Activated naive CD4-positive, alpha-beta T cell treated with anti-CD3 and anti-CD28 coated beads, Interleukin-2, amount 50 U/mL, for 72 hours (primary cell): ENCODE measurements at regions not wholly inside any gene's neighbourhood (a gene's known extent, or its start where the extent isn't known, plus 50 kb on each side); places are given as distances from the start of the nearest gene placed in this dataset.
"Not testable (repeated sequence)": the region's sequence is repeated elsewhere in the genome, so short reads cannot be mapped to it uniquely, and the experiment has no call there.

ENCODE experiments used
- ATAC-seq, 2 donors: fragments of 150-1000 bp; cut with Tn5 transposase; 2 replicates each; pipeline ENCODE4 v1.10.0; 2021; ENCODE audit warnings: mild to moderate bottlenecking in 2 of 2, moderate library complexity in 2 of 2
- DNase-seq, 2 donors: peaks; one replicate each; pipeline ENCODE4 v3.0.0; 2021 to 2022; ENCODE audit warnings: low spot score in 2 of 2
- H3K27ac Mint-ChIP-seq, 2 donors: one replicate each; pipeline ENCODE4 v1.8.0; 2022; ENCODE audit warnings: mild to moderate bottlenecking in 2 of 2, mixed read lengths in 2 of 2
- H3K36me3 Mint-ChIP-seq, 2 donors: one replicate each; pipeline ENCODE4 v1.8.0; 2022; ENCODE audit warnings: mixed read lengths in 2 of 2
- H3K9me3 Mint-ChIP-seq, 2 donors: one replicate each; pipeline ENCODE4 v1.8.0; 2022; ENCODE audit warnings: mixed read lengths in 2 of 2

DNA sequence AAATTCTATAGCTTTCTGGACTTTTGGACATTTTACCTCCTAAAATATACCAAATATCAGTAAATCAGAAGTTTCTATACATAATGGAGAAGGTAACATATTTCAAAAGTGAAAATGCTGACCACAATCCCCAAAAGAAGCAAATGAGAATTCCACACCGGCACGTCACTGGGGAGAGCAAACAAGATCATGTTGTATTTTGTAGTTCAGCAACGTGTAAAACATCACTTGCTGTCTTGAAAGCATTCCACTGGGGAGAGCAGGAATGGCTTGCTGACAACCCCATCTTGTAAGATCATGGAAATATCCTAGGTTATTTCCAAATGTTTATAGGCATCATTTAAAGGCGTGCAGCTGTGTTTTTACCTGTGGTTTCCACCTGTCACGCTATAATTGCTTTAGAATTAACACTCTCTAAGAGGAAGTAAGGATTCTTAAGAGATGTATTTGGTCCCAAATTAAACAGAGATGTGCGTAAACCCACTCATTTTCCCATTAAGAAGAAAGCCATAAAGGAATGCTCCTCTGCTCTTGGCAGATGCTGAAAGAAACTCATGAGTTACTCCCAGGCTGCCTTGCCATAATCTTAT, 397.1 kb upstream of the POT1 start:
- Mint-ChIP-seq H3K27ac (no peak overlapping the region), H3K36me3 (no peaks in the 10 kb centered on the region), H3K9me3 (peaks cover 0 to 12% of the 10 kb centered on the region in 2 donors)
- no peak for DNase-seq
- ATAC-seq = no peak

DNA sequence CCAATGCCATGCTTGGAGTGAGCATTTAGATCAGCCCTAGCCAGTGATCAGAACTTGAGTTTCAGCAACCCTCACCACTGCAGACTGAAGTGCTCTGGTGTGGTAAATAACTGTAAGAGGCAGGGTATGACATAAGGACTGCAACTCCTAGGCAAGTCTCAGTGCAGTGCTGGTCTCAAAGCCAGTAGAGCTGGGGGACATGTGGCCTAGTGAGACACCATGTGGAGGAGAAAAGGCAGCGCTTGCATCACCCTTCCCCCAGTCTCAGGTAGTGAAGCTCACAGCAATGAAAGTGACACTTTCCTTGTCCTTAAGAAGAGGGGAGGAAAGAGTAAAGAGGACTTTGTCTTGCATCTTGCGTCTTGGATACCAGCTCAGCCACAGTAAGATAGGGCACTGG, 386.8 kb upstream of the POT1 start:
- Mint-ChIP-seq H3K36me3 (no peaks in the 10 kb centered on the region), H3K9me3 (peaks cover 0 to 5% of the 10 kb centered on the region in 2 donors), H3K27ac (no peak overlapping the region)
- no peak for ATAC-seq
- no peak for DNase-seq

DNA sequence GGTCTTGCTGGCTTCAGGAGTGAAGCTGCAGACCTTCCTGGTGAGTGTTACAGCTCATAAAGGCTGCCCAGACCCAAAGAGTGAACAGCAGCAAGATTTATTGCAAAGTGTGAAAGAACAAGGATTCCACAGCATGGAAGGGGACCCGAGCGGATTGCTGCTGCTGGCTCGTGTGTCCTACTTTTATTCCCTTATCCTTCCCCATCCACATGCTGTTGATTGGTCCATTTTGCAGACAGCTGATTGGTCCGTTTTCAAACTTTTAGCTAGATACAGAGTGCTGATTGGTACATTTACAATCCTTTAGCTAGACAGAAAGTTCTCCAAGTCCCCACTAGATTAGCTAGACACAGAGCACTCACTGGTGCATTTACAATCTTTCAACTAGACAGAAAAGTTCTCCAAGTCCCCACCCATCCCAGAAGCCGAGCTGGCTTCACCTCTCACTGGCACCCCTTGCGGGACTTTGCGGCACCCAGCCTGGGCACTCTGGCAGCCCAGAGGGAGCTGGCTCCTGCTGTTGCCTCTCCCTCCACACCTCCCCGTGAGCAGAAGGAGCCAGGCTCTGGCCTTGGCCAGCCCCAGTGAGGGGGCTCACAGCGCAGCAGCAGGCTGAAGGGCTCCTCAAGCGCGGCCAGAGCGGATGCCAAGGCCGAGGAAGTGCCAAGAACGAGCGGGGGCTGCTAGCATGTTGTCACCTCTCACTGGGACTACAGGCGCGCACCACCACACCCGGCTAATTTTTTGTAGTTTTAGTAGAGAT, 369.6 kb upstream of the POT1 start:
- ATAC-seq (no peak), DNase-seq (no peak)
- no peaks in the 10 kb centered on the region for H3K36me3 Mint-ChIP-seq
- no peak overlapping the region for H3K27ac Mint-ChIP-seq
- peaks cover 4% of the 10 kb centered on the region in 2 donors for H3K9me3 Mint-ChIP-seq

DNA sequence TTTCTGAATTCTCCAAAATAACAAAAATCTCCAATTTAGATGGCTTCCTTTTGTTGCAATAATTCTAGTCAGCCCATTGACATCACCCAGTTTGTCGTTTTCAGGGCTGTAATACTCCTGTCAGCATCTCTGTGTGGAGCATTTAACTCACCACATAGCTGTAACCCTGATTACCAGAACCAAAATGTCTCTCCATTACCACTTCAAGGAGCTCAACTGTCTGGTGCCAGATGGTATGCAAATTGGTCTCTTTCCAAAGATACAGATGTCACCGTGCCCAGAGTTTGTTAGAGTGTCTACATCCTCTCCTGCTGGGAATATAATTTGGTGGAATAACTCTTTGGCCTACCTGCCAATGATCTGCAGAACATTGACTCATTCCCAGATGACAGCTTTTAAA, 350.3 kb upstream of the POT1 start:
- Mint-ChIP-seq H3K36me3 (no peaks in the 10 kb centered on the region), H3K9me3 (peaks cover 0 to 3% of the 10 kb centered on the region in 2 donors), H3K27ac (no peak overlapping the region)
- DNase-seq = no peak
- no peak for ATAC-seq

DNA sequence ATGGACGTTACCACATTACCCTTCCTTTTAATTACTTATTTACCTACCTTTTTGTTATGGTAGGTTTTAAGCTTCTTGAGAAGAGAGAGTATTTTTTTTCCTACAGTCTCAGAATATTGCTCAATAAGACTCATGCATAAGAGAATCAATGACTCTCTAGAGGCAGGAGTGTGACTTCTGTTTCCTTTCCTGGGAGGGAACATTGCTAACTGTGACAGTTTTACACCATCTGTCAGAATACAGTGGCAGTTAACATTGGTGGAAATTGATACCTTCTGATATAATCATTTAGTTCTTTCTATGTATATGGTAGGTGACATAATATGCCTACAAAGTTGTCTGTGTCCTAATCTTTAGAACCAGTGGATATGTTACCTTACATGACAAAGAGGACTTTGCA, 348.7 kb upstream of the POT1 start:
- no peak for ATAC-seq
- Mint-ChIP-seq H3K9me3 (peaks cover 0 to 9% of the 10 kb centered on the region in 2 donors), H3K27ac (no peak overlapping the region), H3K36me3 (no peaks in the 10 kb centered on the region)
- no peak for DNase-seq

DNA sequence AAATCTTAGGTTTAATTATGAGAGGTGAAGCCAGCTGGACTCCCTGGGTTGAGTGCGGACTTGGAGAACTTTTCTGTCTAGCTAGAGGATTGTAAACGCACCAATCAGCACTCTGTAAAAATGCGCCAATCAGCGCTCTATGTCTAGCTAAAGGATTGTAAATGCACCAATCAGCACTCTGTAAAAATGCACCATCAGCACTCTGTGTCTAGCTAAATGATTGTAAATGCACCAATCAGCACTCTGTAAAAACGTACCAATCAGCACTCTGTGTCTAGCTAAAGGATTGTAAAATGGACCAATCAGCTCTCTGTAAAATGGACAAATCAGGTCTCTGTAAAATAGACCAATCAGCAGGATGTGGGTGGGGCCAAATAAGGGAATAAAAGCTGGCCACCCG, 345.1 kb upstream of the POT1 start:
- not testable (repeated sequence) for H3K36me3 Mint-ChIP-seq, ATAC-seq, H3K27ac Mint-ChIP-seq, DNase-seq
- peaks cover 0 to 13% of the 10 kb centered on the region in 2 donors for H3K9me3 Mint-ChIP-seq

DNA sequence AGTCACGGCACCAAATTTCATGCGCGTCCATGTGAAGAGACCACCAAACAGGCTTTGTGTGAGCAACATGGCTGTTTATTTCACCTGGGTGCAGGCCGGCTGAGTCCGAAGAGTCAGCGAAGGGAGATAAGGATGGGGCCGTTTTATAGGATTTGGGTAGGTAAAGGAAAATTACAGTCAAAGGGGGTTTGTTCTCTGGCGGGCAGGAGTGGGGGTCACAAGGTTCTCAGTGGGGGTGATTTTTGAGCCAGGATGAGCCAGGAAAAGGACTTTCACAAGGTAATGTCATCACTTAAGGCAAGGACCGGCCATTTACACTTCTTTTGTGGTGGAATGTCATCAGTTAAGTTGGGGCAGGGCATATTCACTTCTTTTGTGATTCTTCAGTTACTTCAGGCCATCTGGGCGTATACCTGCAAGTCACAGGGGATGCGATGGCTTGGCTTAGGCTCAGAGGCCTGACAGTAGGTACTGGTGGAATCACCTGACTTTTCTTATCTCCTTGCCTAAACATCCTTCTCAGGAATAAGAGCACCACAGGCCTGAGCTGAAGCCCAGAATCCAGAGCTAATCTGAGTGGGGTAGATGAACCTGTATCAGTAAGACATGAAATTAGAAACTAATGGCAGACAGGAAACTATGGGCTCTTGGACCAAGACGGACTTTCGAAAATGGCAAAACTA, 334.7 kb upstream of the POT1 start:
- ATAC-seq, H3K27ac Mint-ChIP-seq, H3K36me3 Mint-ChIP-seq, DNase-seq: not testable (repeated sequence)
- peaks cover 4 to 23% of the 10 kb centered on the region in 2 donors for H3K9me3 Mint-ChIP-seq

DNA sequence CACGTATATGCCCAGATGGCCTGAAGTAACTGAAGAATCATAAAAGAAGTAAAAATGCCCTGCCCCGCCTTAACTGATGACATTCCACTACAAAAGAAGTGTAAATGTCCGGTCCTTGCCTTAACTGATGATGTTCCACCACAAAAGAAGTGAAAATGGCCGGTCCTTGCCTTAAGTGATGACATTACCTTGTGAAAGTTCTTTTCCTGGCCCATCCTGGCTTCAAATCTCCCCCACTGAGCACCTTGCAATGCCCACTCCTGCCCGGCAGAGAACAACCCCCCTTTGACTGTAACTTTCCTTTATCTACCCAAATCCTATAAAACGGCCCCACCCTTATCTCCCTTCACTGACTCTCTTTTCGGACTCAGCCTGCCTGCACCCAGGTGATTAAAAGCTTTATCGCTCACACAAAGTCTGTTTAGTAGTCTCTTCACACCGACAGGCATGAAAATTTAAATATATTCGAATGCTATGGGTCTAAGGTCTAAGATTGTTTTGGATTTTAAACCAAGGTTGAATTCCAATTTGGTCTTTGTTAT, 329.3 kb upstream of the POT1 start:
- H3K9me3 Mint-ChIP-seq = peaks cover 0 to 19% of the 10 kb centered on the region in 2 donors
- DNase-seq, ATAC-seq, H3K36me3 Mint-ChIP-seq, H3K27ac Mint-ChIP-seq: not testable (repeated sequence)

DNA sequence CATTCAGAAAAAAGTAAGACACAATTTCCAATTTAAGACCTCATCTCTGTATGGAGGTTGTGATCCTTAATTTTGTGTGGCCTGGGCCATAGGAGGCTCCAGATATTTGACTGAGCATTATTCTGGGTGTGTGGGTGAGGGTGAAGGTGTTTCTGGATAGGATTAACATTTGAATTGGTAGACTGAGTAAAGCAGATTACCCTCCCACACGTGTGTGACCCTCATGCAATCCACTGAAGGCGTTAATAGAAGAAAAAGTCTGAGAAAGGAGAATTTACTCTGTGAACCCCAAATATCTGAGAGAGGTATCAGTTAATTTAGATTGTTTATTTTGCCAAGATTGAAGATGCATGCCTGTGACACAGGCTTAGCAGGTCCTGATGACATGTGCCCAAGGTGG, 328.0 kb upstream of the POT1 start:
- Mint-ChIP-seq H3K36me3 (no peaks in the 10 kb centered on the region), H3K9me3 (peaks cover 0 to 17% of the 10 kb centered on the region in 2 donors), H3K27ac (no peak overlapping the region)
- ATAC-seq = no peak
- no peak for DNase-seq

DNA sequence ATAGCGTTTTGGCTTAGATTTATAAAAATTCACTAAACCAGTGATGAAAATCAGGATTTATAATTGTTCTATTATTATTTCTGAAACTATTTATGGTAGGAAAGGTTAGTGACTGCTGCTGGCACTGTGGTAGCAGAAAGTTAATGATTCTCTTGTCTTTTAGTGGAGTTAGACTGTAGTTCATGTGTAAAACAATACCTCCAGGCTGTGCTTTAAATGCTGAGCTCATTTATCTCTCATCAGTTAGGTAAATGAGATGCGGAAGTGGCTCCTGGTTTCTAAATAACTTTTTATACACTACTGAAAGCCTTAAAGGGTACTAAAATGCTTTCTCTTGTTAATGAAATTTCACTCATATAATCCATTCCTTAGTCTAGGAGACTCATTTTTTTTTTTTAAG, 326.8 kb upstream of the POT1 start:
- peaks cover 0 to 9% of the 10 kb centered on the region in 2 donors for H3K9me3 Mint-ChIP-seq
- H3K36me3 Mint-ChIP-seq = no peaks in the 10 kb centered on the region
- no peak overlapping the region for H3K27ac Mint-ChIP-seq
- no peak for ATAC-seq
- DNase-seq = no peak

DNA sequence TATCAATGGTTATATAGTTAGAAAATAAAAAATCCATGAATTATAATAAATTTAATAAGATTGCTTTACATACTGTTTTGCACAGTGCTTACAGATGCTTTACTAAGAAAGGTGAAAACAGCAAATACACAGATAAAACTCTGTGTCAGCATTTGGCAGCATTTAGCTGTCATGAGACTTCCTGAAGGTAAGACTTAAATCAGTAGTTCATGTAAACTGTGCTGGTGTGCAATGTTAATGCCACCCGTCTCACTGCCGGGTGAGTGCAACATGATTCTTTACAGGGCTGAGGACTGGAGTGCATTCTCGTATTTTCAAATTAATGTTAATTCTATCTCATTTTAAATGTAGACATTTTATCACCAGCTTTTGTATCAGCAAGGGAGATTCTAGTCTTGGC, 326.2 kb upstream of the POT1 start:
- DNase-seq (no peak), ATAC-seq (no peak)
- Mint-ChIP-seq H3K9me3 (peaks cover 0 to 4% of the 10 kb centered on the region in 2 donors), H3K36me3 (no peaks in the 10 kb centered on the region), H3K27ac (no peak overlapping the region)

DNA sequence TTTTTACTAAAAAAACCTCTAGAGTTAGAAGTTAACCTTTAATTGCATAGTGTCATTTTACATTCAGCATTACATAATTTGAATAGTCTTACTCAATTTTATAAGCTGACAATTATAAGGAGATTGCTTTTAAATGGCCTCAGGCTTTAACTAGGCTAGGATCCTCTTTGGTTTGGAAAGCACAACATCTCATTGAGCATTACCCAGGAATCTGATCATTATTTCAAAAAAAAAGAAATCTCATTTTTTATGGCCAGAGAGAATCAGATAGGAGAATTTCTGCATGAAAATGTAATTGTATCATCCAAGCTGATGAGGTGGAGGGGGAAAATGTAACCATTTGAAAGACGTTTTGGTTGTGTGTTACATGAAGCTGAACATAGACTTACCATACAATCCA, 324.9 kb upstream of the POT1 start:
- DNase-seq (no peak), ATAC-seq (no peak)
- Mint-ChIP-seq H3K27ac (no peak overlapping the region), H3K36me3 (no peaks in the 10 kb centered on the region), H3K9me3 (peaks cover 0 to 4% of the 10 kb centered on the region in 2 donors)

DNA sequence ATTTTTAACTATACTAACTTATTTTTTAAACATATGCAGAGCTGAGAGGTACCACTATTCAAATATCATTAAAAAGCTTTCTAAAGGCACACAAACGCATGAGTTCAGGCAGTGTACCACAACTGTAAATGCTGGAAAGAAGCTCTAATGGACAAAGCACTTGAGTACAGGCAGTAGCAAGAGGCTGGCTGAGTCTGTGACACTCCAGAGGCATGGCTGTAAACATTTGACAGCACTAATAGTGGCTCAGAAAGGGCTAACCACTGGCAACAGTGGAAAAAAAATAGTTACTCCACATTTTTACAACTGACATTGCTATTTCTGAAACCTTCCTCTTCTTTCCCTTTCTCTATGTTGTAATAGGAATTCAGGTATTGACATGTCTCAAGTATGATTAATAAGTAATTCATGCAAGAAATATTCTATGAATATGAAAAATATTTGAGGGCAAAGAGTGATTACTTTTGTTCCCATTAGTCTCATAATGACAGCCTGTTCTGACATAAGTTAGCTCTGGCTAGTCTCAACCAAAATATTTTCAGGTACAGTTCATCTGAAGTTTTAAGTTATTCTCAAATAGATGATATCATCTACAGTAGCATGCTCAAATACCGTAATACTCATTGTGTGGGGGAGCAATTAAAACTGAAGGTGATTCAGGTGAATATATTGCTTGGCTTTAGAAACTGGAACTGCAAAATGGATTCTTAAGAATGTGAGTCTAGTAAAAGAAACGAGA, 324.0 kb upstream of the POT1 start:
- Mint-ChIP-seq H3K27ac (no peak overlapping the region), H3K9me3 (peaks cover 0 to 4% of the 10 kb centered on the region in 2 donors), H3K36me3 (no peaks in the 10 kb centered on the region)
- DNase-seq (no peak), ATAC-seq (no peak)

DNA sequence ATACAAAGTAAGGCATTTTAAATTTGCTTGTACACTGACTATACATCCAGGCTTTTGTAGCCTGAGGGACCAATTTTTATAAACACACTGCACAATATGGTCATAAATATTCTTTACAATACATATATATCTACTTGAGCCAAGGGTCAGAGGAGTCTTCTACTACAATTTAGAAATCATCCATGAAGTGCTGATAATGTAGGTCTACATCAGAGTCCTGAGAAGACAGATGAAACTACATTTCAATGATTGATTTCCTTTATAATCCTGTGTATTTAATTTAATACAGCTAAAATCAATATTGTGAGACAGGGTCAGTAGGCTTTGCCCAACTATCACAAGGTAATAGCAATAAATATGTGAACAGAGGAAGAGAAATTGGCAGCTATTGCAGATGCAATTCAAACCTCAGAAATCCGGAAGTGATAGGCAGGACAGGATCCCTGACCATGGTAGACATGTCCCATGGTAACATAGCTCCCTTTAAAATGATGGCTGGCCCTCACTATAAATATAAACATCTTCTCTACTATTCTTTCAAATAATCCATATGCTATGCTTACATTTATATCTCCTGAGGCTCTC, 318.0 kb upstream of the POT1 start:
- H3K27ac Mint-ChIP-seq = no peak overlapping the region
- ATAC-seq (no peak), DNase-seq (no peak)
- H3K9me3 Mint-ChIP-seq = peaks cover 0 to 5% of the 10 kb centered on the region in 2 donors
- H3K36me3 Mint-ChIP-seq = no peaks in the 10 kb centered on the region

DNA sequence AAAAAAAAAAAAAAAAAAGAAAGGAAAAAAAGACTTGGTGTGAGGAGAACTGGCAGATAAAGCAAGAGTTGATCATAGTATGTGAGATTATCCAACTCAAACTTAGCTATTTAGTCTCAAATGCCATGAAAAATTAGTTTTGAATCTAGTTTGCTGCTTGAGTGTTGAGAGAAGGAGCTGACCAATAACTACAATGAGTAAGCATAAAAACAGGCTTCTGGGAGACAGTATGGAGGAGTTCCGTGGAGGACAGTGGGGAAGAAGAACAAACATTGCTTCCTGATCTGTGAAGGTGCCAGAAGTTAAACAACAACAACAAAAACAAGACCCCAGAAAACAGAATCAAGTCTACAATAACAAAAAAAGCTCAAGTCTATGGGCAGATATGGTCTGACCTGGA, 317.1 kb upstream of the POT1 start:
- Mint-ChIP-seq H3K36me3 (no peaks in the 10 kb centered on the region), H3K27ac (no peak overlapping the region), H3K9me3 (peaks cover 0 to 5% of the 10 kb centered on the region in 2 donors)
- DNase-seq (no peak), ATAC-seq (no peak)

DNA sequence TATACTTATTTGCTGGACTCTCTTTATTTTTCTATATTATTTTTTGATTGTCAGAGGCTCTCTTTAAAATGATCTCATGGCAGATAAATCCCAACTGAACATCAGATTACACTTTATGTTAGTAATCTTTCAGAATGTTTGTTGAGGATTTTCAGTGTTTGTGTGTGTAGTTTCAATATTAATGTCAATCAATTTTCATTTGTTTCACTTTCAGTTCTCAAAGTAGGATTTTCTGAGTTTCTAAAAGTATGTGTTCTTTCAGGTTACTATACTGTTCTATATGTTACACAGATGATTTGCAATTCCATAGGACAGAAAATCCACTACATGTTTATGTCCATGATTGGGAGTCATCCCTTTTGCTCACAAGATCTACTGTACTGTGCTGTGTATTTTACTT, 311.9 kb upstream of the POT1 start:
- Mint-ChIP-seq H3K27ac (no peak overlapping the region), H3K9me3 (peaks cover 4 to 11% of the 10 kb centered on the region in 2 donors), H3K36me3 (no peaks in the 10 kb centered on the region)
- no peak for ATAC-seq
- no peak for DNase-seq
